ENCODE measurements at regions not wholly inside any gene's neighbourhood (a gene's known extent, or its start where the extent isn't known, plus 50 kb on each side); places are given as distances from the start of the nearest gene placed in this dataset.
A peak's percentile ranks its signal among the peaks of the same experiment; 100 is the strongest.

DNA sequence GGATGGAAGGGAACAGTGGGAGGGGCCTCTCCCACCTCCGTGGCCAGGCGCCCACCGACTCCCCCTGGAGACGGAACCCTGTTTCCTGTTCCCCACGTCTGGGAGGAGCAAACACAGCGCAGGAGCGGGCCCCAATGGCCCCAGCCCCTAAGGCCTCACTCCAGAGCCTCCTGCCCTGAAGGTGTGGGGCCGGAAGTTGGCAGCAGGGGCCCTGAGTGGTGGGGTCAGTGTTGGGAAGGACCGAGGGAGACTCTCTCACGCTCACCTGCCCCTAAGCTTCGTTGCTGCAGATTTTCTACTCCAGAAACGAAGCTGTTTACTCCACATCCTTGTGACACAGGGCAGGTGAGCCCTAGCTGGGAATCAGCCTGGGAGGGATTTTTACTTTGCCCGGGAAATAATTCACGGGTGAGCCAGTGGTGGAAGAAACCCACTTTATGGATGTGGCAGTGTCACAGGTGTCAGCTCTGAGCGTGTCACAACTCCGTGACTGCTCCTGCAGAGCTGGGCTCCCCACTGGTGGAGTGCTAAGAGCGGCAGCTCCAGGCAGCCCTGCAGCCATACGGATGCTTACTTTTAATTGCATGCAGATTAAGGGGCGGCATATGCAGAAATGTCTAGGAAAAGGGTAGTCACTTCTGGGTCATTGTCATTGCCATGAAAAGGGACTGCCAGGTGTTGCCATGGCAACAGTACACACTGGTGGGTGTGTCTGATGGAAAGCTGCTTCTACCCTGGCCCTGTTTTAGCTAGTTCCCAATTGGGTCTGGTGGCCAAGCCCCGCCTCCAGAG, 77.5 kb upstream of the OLFM1 start:
- no peak for DNase-seq

DNA sequence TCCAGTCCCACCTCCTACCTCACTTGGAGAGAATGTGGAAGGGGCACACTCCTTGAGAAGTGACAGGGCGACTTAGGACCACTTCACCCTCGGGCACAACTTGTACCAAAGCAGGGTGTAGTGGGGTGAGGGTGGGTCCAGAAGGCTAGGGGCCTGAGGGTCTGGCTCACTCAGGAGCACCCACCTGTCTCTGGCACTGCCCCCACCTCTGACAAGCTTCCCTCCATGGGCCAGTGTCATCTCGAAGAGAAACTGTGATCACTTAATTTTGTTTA, 76.9 kb upstream of the OLFM1 start:
- no peak for DNase-seq

GRCh38 chr9:135010921-135011320, 76.5 kb upstream of the OLFM1 start:
- peak; percentile 18 for DNase-seq

GRCh38 chr9:135012166-135012565, 75.3 kb upstream of the OLFM1 start:
- no peak for DNase-seq

DNA sequence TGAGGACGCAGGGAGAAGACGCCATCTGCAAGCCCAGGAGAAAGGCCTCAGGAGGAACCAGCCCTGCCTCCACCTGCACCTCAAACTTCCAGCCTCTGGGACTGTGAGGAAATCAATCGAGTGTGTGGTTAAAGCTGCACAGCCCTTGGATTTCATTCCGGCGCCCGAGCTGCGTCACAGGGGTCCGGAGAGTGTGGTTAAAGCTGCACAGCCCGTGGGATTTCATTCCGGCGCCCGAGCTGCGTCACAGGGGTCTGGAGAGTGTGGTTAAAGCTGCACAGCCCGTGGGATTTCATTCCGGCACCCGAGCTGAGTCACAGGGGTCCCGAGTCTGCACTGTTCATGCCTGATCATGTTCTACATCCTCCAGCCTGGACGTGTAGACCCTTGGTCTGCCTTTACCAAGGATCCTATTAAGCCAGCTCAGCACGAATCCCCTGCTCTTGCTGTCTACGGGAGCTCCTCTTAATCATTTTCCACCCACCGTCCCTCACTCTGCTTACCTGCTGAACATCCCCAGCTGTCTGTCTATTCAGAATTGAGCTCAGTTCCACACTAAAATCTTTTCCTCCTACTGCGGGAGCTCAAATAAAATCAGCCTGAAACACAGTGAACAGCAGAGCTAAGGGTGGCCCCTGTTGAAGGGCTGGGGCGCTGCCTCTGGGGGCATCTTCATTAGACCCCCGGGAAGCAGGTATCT, 73.0 kb upstream of the OLFM1 start:
- DNase-seq: no peak

- DNase-seq: no peak
Measured at GRCh38 chr9:135015096-135015495, 72.4 kb upstream of the OLFM1 start.

GRCh38 chr9:135015565-135015964, 71.9 kb upstream of the OLFM1 start:
- no peak for DNase-seq

- DNase-seq: no peak
Measured at GRCh38 chr9:135016037-135016640, 71.3 kb upstream of the OLFM1 start.

DNA sequence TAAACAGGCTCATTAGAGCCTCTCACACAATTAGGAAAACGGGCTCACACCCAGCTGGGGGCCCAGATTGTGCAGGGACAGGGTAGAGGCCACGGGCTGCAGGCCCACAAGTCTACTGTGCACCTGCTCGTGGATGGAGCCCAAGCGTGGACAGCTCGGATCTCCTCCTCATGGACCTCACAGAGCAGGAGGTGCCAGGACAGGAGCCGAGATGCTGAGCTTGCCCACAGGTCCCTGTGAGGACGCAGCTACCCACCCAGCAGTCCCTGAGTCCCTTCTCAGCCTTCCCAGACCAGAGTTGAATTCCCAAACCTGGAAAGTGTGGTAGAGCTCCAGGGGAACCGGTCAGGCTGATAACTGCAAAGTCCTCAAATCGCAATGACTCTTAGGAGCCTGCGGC, 70.6 kb upstream of the OLFM1 start:
- DNase-seq: no peak

GRCh38 chr9:135017899-135018298, 69.6 kb upstream of the OLFM1 start:
- DNase-seq: no peak

- no peak for DNase-seq
Measured at GRCh38 chr9:135018306-135018915, 69.1 kb upstream of the OLFM1 start.

DNA sequence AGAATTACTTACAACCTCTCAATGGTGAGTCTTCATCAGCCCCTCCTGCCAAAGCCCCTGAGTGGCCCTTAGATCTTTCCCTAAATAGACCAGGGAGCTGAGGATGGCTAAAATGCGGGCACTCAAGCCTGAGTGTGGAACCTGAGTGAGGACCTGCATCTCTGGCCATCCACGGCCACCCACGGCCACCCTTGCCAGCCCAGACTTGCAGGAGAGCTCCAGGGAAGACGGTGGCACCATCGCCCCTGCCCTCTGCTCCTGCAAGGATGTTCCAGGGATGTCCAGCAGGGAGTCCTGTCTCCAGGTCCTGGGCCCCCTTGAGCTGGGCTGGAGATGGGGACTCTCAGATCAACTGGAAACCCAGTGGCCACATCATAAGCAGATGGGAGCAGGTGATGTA, 68.2 kb upstream of the OLFM1 start:
- DNase-seq: no peak

- DNase-seq: no peak
Measured at GRCh38 chr9:135020481-135021392, 66.7 kb upstream of the OLFM1 start.

DNA sequence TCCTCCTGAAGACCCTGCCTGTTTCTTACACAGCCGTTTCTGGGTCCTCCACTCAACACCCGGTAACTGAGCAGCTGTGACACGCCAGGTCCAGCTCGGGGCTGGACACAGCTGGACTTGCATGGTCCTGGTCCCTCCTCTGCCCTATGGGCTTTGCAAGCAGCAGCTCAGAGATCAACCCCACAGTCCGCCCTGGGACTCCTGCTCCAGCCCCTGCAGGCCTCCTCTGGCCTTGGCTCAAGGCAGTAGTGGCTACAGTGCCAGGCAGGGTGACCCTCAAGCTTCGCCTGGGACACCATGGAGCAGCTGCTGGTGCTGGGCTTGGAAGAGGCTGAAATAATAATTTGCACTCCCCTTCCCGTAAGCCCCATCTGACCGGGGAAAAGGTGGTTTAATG, 66.1 kb upstream of the OLFM1 start:
- DNase-seq: no peak

DNA sequence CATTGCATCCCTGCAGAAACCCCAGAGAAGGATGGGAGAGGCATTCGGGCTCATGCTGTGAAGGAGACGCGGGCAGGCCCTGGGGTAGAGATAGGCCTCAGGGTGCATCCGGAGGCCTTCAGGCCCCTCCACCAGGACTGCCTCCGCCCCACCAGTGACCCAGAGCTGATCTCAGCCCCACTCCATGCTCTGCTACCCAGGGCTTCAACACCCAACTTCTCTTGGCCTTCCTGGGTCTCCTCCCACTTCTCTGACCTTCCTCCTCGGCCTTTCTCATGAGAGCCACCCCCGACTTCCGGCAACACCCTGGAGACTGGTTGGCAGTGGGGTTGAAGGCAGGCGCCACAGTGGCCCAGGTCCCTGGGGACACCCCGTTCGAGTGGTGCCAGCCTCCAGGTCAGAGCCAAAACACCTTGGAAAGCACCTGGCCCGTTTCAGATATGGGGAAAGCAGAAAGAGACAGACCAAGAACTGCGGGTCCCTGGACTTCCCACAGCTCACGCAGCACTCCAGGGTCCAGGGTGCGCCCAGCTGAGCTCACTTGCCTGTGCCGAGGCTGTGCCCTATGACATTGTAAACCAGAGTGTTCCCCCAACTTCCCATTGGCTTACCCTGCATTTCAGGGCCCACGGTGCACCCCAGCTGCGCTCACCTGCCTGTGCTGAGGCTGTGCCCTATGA, 65.1 kb upstream of the OLFM1 start:
- DNase-seq: no peak

DNA sequence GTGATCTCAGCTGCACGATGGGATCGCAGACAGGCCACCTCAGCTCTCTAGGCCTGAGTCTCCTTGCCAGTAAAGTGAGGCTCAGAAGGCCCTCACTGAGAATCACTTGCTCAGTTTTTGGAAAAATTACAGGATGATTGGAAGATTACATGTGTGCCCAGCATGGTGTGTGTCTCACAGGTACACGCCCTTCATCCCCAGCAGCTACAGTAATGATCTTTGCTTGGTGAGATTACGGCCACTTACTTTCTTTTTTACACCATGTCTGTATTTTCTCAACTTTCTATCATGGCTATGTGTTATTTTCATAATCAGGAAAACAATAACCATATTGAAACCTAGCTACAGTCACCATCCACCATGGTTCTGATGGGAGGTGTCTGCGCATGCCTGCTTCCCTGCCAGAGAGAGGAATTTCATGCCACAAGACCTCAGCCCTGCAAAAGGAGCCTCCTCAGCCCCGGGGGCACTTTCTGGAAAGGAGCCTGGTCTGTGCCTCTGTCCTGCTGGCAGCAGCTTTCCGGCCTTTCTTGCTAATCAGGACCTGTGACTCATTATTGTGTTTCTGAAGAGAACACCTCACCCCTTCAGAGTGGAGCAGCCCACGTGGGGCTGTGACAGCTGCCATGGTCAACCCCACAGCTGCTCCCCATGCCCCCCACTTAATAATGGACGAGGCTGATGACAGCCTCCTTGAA, 64.2 kb upstream of the OLFM1 start:
- no peak for DNase-seq

DNA sequence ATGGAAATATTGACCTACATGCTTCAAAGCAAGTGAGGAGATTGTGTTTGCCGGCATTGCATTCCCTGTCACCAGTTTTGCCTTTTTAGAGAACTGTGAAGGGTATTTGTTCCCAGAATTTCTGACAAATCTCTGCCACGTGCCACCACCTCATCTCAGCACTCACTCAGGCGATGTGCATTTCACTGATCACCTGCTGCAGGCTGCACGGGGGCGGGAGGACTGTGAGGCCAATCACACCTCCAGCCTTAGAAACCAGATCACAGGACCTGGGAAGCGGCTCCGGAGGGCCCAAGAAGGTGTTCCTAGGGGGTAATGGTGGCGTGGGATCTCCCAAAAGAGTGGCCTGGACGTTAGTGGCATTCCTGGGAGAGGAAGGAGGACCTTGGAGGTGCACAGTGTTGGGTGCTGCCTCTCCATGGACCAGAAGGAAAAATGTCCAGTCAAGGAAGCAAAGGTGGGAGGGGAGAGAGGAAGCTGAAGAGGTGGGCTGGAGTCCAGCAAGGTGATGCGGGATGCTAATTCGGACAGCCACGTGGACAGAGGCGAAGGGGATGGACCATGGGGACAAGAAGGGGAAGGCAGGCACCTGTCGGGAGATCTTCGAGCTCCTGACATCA, 63.6 kb upstream of the OLFM1 start:
- DNase-seq: no peak

- no peak for DNase-seq
Measured at GRCh38 chr9:135029463-135029862, 58.0 kb upstream of the OLFM1 start.

DNA sequence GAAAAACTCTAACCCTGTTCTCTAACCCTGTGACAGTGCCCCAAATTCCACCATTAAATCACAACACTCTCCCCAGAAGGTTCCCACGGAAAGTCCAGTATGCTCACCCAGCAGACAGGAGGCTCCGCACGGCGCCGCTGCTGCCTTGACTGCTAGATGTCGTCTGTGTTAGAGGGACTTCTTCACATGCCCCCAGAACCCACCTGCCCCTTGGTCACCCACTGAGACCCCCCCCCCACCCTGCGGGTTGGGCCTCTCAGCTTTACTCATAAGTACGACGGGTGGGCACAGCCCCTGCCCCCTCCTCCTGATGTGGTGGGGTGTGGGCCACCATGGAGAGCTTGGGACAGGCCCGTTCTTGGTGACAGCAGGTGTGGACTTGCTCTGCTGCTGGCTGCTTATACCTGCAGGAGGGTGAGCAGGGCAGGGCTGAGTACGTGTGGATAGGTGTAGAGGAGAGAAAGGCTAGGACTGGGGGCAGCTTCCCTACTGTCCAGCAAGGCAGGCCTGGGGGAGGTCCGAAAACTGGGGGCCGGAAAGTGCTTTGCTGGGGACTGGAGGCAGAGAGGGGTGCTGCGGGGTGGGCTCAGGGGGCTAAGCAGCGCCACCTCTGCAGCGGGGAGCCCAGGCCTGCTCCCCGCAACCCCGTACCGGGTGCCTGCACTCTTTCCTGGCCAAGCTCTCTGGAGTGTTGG, 57.5 kb upstream of the OLFM1 start:
- no peak for DNase-seq

DNA sequence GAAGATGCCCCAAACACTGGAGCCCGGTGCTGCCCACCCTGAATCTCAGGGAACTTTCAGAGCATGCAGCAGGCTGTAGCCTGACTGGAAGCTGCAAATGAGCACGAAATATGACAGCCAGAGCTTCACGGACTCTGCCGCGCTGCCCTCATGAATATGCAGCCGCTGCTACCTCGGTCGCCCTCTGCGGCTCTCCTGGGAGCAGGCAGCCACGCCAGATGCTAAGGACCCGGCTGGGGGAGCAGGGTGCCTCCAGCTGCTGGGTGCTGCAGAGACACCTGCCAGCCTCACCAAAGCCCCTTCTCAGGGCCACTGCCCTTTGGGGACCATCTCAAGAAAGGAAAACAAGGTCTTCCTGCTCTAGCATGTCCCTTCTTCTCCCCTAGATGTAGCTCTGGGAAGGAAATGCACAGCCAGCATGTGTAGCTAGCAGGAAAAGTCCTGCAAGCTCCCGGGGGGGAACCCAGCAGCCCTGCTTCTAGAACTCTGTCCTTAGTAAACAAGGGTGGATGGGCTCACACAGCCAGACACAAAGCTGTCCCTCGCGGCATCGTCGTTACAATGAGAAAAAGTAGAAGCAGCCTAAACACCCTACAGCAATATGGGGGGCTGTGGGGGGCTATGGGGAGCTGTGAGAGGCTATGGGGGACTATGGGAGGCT, 56.8 kb upstream of the OLFM1 start:
- no peak for DNase-seq

Measured in NCI-H1092 (cell line).